ENCODE measurements at regions not wholly inside any gene's neighbourhood (a gene's known extent, or its start where the extent isn't known, plus 50 kb on each side); places are given as distances from the start of the nearest gene placed in this dataset.

GRCh38 chr20:1707588-1708449 lies 50.2 kb upstream of the SIRPG start:
- no peak for TF ChIP-seq CTCF (IDR thresholded peaks at IDR 0.05; ENCODE audit: insufficient read depth, low read length, missing control alignments)
- DNase-seq (ENCODE audit: low read depth, low spot score), result no peak
- POLR2A ChIA-PET, result no interaction called here
- CTCF ChIA-PET, result no interaction called here
- H3K4me3 ChIP-seq (ENCODE audit: low read depth, low read length), result no peak overlapping the region
